ENCODE measurements at regions not wholly inside any gene's neighbourhood (a gene's known extent, or its start where the extent isn't known, plus 50 kb on each side); places are given as distances from the start of the nearest gene placed in this dataset.

DNA sequence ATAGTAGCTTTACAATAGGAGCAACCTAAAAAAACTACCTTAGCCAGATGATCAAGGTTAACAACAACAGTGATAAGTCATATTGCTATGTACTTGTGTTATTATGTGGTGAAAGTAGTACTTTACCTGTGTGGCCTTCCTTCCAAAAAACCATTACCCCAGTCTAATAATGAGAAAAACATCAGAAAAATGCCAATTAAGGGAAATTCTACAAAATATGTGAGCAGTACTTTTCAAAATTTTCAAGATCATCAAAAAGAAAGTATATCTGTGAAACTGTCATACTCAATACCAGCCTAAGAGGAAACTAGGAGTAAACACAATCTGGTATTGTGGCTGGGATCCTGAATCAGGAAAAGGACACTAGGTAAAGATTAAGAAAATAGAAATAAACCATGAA lies 165.3 kb upstream of the PKP2 start:
- TF ChIP-seq EGR1 (conservative IDR thresholded peaks at IDR 0.05) (no peak), YY1 (IDR thresholded peaks at IDR 0.05; ENCODE audit: borderline replicate concordance in 1 of 3, control insufficient read depth in 1 of 3, extremely low read depth in 1 of 3, insufficient read depth in 3 of 3, insufficient read length in 1 of 3, insufficient replicate concordance in 2 of 3, low read depth in 1 of 3, low read length in 2 of 3) (no peak), POLR2A (conservative IDR thresholded peaks at IDR 0.05) (no peak), MAFK (IDR thresholded peaks at IDR 0.05; ENCODE audit: low read length) (no peak), TEAD4 (IDR thresholded peaks at IDR 0.05; ENCODE audit: low read length) (no peak), TEAD4 (CRISPR knock-in tag; IDR thresholded peaks at IDR 0.05; ENCODE audit: borderline replicate concordance) (no peak), NR2C2 (CRISPR knock-in tag; IDR thresholded peaks at IDR 0.05) (no peak), NR2C2 (tag; IDR thresholded peaks at IDR 0.05) (no peak), CREBBP (IDR thresholded peaks at IDR 0.05; ENCODE audit: low read depth, low read length) (no peak)
- TF ChIP-seq, protein P1, sequence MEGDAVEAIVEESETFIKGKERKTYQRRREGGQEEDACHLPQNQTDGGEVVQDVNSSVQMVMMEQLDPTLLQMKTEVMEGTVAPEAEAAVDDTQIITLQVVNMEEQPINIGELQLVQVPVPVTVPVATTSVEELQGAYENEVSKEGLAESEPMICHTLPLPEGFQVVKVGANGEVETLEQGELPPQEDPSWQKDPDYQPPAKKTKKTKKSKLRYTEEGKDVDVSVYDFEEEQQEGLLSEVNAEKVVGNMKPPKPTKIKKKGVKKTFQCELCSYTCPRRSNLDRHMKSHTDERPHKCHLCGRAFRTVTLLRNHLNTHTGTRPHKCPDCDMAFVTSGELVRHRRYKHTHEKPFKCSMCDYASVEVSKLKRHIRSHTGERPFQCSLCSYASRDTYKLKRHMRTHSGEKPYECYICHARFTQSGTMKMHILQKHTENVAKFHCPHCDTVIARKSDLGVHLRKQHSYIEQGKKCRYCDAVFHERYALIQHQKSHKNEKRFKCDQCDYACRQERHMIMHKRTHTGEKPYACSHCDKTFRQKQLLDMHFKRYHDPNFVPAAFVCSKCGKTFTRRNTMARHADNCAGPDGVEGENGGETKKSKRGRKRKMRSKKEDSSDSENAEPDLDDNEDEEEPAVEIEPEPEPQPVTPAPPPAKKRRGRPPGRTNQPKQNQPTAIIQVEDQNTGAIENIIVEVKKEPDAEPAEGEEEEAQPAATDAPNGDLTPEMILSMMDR (IDR thresholded peaks at IDR 0.05 in 2 of 3, conservative IDR thresholded peaks at IDR 0.05 in 1 of 3; ENCODE audit: insufficient read depth in 2 of 3, low read depth in 1 of 3, low read length in 3 of 3), result no peak

Measured in K562 (cell line).